GM19372 (cell line): ENCODE measurements at regions not wholly inside any gene's neighbourhood (a gene's known extent, or its start where the extent isn't known, plus 50 kb on each side); places are given as distances from the start of the nearest gene placed in this dataset.
"Not testable (repeated sequence)": the region's sequence is repeated elsewhere in the genome, so short reads cannot be mapped to it uniquely, and the experiment has no call there.

Source experiments
- ATAC-seq: cut with Tn5 transposase; IDR thresholded peaks from one replicate; pipeline ENCODE4 v1.9.1; 2021; ENCODE audit warnings: mild to moderate bottlenecking, low read depth, moderate library complexity; ENCODE audit not compliant: unreplicated experiment

- peak; percentile 91 for ATAC-seq
Observed at GRCh38 chr4:101730291-101731117, 60.0 kb upstream of the BANK1 start.

- no peak for ATAC-seq
Observed at GRCh38 chr4:101727238-101727637, 63.3 kb upstream of the BANK1 start.

DNA sequence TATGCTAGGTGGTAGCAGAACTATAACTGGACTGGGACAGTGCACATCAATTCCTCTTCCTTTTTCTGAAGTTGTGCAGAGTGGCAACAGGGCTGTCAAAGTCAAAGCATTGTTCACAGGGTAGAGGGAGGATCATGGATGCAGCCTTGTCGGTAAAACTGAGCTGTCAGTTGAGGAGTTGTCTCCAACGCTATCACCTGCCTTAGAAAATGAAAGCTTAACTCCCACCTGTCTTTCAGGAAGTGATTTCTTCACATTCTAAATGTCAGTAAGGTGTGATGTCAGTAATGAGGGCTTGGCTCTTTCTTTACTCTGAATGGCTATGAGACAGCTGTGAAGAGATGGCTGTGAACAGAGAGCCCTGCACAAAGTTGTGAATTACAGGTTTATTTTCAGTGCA is 66.4 kb upstream of the BANK1 start:
- no peak for ATAC-seq

DNA sequence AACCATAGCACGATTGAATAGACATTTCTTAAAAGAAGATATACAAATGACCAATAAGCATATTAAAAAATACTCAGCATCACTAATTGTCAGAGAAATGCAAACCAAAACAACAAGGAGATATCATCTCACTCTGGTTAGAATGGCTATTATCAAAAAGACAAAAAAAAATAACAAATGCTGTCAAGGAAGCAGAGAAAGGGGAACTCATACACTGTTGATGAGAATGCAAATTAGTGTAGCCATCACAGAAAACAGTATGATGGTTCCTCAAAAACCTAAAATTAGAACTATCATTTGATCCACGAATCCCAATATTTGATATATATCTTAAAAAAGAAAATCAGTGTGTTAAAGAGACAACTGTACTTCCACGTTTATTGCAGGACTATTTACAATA is 71.7 kb upstream of the BANK1 start:
- ATAC-seq = no peak

DNA sequence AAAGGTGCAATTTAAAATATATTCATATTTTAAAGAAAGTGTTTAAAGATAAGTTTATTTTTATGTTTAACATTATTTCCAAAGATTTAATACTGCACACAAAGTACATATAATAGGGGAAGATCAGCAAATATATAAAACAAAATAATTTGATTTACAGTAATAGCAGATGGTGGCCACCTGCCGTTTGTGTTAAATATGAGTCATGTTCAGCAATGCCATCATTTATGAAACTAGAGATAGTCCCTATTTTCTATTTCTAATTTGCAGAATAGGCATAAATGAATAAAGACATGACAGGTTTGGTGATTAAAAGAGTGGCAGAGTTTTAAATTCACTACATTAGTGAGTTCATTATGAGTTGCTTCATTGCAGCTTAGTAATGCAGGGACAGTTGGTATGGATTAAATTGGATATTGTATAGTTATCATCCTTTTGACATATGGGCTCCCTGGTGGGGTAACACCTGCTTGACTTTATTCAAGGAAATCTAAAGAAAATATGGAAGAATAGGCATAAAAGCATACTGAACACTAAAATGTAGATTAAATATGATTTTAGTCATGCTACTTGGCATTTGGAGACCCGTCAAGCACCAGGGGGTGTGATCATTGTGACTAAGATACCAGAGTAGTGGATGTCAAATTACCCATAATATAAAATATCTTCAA is 78.8 kb upstream of the BANK1 start:
- no peak for ATAC-seq

- no peak for ATAC-seq
Observed at GRCh38 chr4:101710806-101711205, 79.7 kb upstream of the BANK1 start.

GRCh38 chr4:101708293-101709039 is 82.1 kb upstream of the BANK1 start:
- no peak for ATAC-seq

DNA sequence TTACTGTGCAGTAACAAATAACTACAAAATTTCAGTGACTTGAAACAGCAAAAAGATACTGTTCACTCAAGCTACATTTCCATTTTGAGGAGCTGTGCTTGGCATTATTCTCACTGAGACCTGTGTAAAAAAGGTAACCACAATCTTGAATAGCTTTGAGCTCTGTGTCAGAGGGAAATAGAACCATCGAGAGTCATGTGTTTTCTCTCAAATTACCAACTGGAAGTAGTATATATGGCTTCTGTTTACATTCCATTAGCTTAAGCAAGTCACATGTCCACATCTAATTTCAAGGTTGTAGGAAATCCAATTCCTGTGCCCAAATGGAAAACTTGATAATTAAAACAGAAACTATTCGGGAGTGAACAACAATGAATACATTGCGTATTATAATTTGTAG is 82.9 kb upstream of the BANK1 start:
- ATAC-seq = no peak

DNA sequence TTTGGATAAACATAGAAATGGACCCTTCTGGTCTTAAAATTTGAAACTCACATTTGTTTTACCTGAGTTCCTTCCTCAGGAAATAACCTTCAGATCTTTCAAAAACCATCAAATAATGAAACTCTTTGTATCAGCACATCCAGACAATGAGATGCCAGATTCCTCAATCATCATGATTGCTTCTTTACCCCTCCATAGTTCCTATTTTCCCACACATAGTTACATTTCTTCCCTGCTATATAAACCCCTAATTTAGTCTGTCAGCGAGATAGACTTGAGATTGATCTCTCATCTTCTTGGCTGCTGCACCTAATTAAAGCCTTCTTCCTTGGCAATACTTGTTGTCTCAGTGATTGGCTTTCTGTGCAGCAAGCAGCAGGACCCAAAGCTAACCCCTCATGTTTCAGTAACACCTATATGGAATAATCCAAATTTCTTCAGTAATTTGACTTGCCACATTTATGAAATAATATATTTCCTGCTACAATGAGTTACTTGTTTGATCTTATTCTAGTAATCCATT is 83.9 kb upstream of the BANK1 start:
- ATAC-seq = no peak

DNA sequence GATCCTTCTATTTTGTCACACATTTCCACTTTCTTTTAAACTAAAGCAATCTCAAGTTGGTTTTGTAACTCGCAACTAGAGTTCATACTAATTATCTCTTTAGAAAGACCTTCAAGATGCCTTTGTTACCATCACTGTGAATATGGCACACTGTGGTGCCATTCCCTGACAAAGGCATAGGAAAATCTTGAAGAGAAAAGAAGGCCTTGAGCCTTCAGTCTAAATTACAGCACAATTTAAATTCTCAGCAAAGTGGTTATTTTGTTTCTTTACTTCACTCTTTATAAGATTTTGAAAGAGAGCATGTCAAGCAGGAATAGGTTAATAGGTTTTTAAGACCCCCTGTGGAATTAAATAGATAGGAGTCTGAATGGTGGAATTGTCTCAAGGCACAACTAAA is 89.0 kb upstream of the BANK1 start:
- no peak for ATAC-seq

- no peak for ATAC-seq
Observed at GRCh38 chr4:101699441-101700124, 90.9 kb upstream of the BANK1 start.

GRCh38 chr4:101697266-101697665 is 93.3 kb upstream of the BANK1 start:
- ATAC-seq = no peak

- no peak for ATAC-seq
Observed at GRCh38 chr4:101696276-101697010, 94.1 kb upstream of the BANK1 start.

DNA sequence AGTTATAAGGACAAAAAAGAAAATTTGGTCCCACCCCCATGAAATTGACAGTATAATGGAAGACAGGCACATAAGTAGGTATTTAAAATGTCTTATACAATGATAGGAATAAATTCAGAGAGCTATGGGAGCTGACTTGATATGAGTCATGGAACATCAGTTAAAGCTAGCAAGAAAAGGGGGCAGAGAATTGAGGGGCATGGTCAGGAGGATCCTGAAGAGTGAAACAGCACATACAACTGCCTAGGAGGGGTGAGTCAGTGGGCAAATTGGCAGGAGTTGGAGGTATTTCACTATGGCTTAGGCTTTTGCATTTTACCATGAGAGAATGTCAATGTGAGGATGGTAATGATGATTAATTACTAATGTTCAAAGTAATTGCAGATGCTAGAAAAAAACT is 95.4 kb upstream of the BANK1 start:
- ATAC-seq = no peak

GRCh38 chr4:101694403-101694802 is 96.1 kb upstream of the BANK1 start:
- ATAC-seq = not testable (repeated sequence)

GRCh38 chr4:101693842-101694398 is 96.6 kb upstream of the BANK1 start:
- peak; percentile 72 for ATAC-seq

DNA sequence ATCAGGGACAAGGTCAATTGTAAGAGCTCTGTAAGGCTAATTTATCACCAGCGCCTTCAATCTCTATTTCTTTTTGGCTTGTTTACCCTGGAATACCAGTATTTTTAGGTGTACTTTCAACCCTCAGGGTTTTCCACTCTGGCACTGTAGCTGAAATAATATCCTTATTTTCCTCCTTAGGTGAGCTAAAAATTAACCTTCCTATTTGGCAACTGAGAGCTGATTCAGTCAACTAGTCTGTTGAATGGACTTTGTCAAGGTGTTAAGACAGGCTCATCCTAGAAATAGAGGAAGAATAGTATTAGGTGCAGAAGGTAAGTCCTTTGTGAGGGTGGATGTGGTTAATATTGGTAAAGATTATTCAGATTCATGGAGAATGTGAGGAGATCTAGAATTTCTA is 101.3 kb upstream of the BANK1 start:
- ATAC-seq = no peak

- ATAC-seq = no peak
Observed at GRCh38 chr4:101685126-101685525, 105.4 kb upstream of the BANK1 start.

DNA sequence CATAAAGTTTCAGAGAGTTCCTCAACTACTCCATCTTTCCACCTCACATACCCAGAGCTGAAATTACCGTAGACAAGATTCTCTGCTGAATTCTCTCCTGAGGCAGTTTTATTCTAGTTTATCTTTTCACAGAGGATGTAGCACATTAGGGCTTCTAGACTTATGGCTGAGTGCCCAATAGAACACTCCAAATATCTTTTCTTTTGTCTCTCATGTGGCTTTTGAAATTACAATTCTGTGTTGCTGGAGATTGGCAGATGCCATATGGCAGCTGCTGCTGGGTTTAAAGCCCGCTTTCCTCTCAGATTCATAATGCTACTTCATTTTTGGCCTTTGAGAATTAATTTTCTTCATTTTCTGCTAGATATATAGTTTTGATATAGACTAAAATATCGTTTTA is 107.6 kb upstream of the BANK1 start:
- no peak for ATAC-seq

GRCh38 chr4:101678180-101678579 is 112.3 kb upstream of the BANK1 start:
- no peak for ATAC-seq
